Keratinocyte (primary cell): ENCODE measurements at regions not wholly inside any gene's neighbourhood (a gene's known extent, or its start where the extent isn't known, plus 50 kb on each side); places are given as distances from the start of the nearest gene placed in this dataset.

Experiments
- CTCF ChIP-seq, 3 experiments: IDR thresholded peaks in 1 of 3; conservative IDR thresholded peaks in 1 of 3; optimal IDR thresholded peaks in 1 of 3; 2 replicates in 2 of 3; 3 replicates in 1 of 3; pipeline versions ENCODE3 to v1.5.1; 2011; ENCODE audit warnings: low read length in 3 of 3, mild to moderate bottlenecking in 3 of 3, moderate library complexity in 2 of 3, control low read depth in 1 of 3, inconsistent platforms in 1 of 3; ENCODE audit not compliant: insufficient read depth in 2 of 3; ENCODE audit errors: extremely low read depth in 1 of 3
- EZH2 ChIP-seq: IDR thresholded peaks from one replicate; pipeline ENCODE4 v1.6.1; 2012; ENCODE audit warnings: inconsistent platforms, mild to moderate bottlenecking, low read length, moderate library complexity

- TF ChIP-seq EZH2, result no peak
- TF ChIP-seq CTCF (optimal IDR thresholded peaks at IDR 0.05 in 1 of 3, IDR thresholded peaks at IDR 0.05 in 1 of 3, conservative IDR thresholded peaks at IDR 0.05 in 1 of 3; ENCODE audit: extremely low read depth in 1 of 3, insufficient read depth in 2 of 3, low read length in 3 of 3), result no peak
These were observed 605.3 kb upstream of the USP24 start for GRCh38 chr1:55820501-55820900.
